GM12878 (cell line): ENCODE measurements at regions not wholly inside any gene's neighbourhood (a gene's known extent, or its start where the extent isn't known, plus 50 kb on each side); places are given as distances from the start of the nearest gene placed in this dataset.

ENCODE experiments used
- ATAC-seq: fragments of 200-7000 bp; cut with Tn5 transposase; 3 replicates; pipeline ENCODE4 v1.9.1; 2020; ENCODE audit warnings: mild to moderate bottlenecking, moderate library complexity
- BruUV-seq: library from RNA; stranded (reverse); fragments of 400-500 nt; replicated peaks from 2 replicates; lab custom pipeline; 2021; lab: Mats Ljungman, UMichigan
- CTCF ChIA-PET: fragments of 300-600 bp; sonication (Branson Sonifier 250); formaldehyde crosslinking; extraction: SDS; loops from one replicate; lab custom pipeline; 2021; ENCODE audit warnings: inconsistent platforms; lab: Yijun Ruan, JAX
- POLR2A ChIA-PET: fragments of 350-600 bp; formaldehyde crosslinking; extraction: SDS; loops from one replicate; lab custom pipeline; 2021; ENCODE audit warnings: inconsistent platforms; lab: Charles Lee
- RAD21 ChIA-PET: fragments of 300-600 bp; sonication (Branson Sonifier 250); formaldehyde crosslinking; loops from one replicate; lab custom pipeline; 2023; ENCODE audit warnings: antibody characterized with exemption; ENCODE audit not compliant: unreplicated experiment; lab: Charles Lee
- SMC1A ChIA-PET: fragments of 300-600 bp; sonication (Branson Sonifier 250); formaldehyde crosslinking; loops from one replicate; lab custom pipeline; 2023; ENCODE audit not compliant: unreplicated experiment, uncharacterized antibody; lab: Charles Lee
- DNase-seq: peaks from one replicate; pipeline ENCODE4 v3.0.0-alpha.2; 2011; ENCODE audit warnings: low read depth, low spot score
- FAIRE-seq: peaks from 3 replicates; lab custom pipeline; 2011; peaks lifted over from hg19 to GRCh38; lab: Jason Lieb, UNC
- H2AFZ ChIP-seq: 2 replicates; pipeline ENCODE4 v1.6.0; 2011; ENCODE audit warnings: low read depth, low read length, control low read depth; ENCODE audit not compliant: control insufficient read depth
- H3K27ac ChIP-seq: 2 replicates; pipeline ENCODE4 v1.5.1; 2011; ENCODE audit warnings: control low read depth; ENCODE audit not compliant: control insufficient read depth, insufficient read depth
- H3K27me3 ChIP-seq, 2 experiments: replicated peaks in 1 of 2; 2 replicates each; pipeline versions ENCODE4 v1.6.0 to v1.6.1; 2011; ENCODE audit warnings: low read length in 1 of 2; ENCODE audit not compliant: control insufficient read depth in 2 of 2, insufficient read depth in 2 of 2
- H3K36me3 ChIP-seq, 2 experiments: 2 replicates each; pipeline ENCODE4 v1.5.1; 2011; ENCODE audit warnings: low read length in 1 of 2; ENCODE audit not compliant: control insufficient read depth in 2 of 2, insufficient read depth in 2 of 2
- H3K4me1 ChIP-seq: 2 replicates; pipeline ENCODE4 v1.6.1; 2011; ENCODE audit warnings: mild to moderate bottlenecking, low read length, moderate library complexity, mixed read lengths; ENCODE audit not compliant: control insufficient read depth, insufficient read depth
- H3K4me2 ChIP-seq: 2 replicates; pipeline ENCODE4 v1.6.0; 2011; ENCODE audit warnings: control low read depth; ENCODE audit not compliant: control insufficient read depth, insufficient read depth
- H3K4me3 ChIP-seq: fragments of 200-600 bp; sonication (generic); 2 replicates; pipeline ENCODE4 v1.5.1; 2016
- H3K79me2 ChIP-seq: 2 replicates; pipeline ENCODE4 v1.6.0; 2011; ENCODE audit warnings: low read length; ENCODE audit not compliant: control insufficient read depth, insufficient read depth
- H3K9ac ChIP-seq: 2 replicates; pipeline ENCODE4 v1.8.0; 2011; ENCODE audit warnings: low read length, control low read depth, mixed read lengths; ENCODE audit not compliant: control insufficient read depth, insufficient read depth
- H3K9me3 ChIP-seq: replicated peaks from 3 replicates; pipeline ENCODE4 v1.5.1; 2011; ENCODE audit warnings: mild to moderate bottlenecking, low read length; ENCODE audit not compliant: control insufficient read depth, insufficient read depth
- H4K20me1 ChIP-seq: 2 replicates; pipeline ENCODE4 v1.6.0; 2011; ENCODE audit not compliant: control insufficient read depth, insufficient read depth
- HDAC6 ChIP-seq: fragments of 200-600 bp; sonication (generic); IDR thresholded peaks from one replicate; pipeline ENCODE4 v1.8.0; 2017; ENCODE audit warnings: antibody characterized with exemption; ENCODE audit not compliant: unreplicated experiment
- KDM1A ChIP-seq: fragments of 200-600 bp; sonication (generic); IDR thresholded peaks from 2 replicates; pipeline ENCODE4 v1.6.1; 2016; ENCODE audit warnings: borderline replicate concordance
- NFXL1 ChIP-seq: fragments of 450-650 bp; IDR thresholded peaks from 2 replicates; pipeline ENCODE4 v1.6.1; 2017; ENCODE audit warnings: antibody characterized with exemption, mild to moderate bottlenecking, borderline replicate concordance
- PKNOX1 ChIP-seq: fragments of 450-650 bp; IDR thresholded peaks from 2 replicates; pipeline ENCODE4 v1.6.1; 2016; ENCODE audit warnings: mild to moderate bottlenecking
- SRF ChIP-seq, 2 experiments: IDR thresholded peaks; 2 replicates each; pipeline ENCODE4 v1.6.1; 2011; ENCODE audit warnings: low read depth in 2 of 2, low read length in 2 of 2, mild to moderate bottlenecking in 1 of 2, moderate library complexity in 1 of 2
- ZSCAN29 ChIP-seq: fragments of 450-650 bp; IDR thresholded peaks from 2 replicates; pipeline ENCODE4 v1.6.1; 2017; ENCODE audit warnings: mild to moderate bottlenecking, moderate library complexity
- WGBS: methylation state at CpG from one replicate; pipeline ENCODE4 v1.1.6; 2016; ENCODE audit warnings: low lambda C conversion rate; ENCODE audit not compliant: insufficient replicate concordance, insufficient coverage; ENCODE audit errors: missing lambda C conversion rate; 5-methylcytosine and 5-hydroxymethylcytosine counted together
- in situ Hi-C: fragments of 300-500 bp; cut with MboI; formaldehyde crosslinking; loops from 9 replicates; pipeline ENCODE4 v1.14.3; 2018; ENCODE audit warnings: mixed read lengths
- intact Hi-C: fragments of 100-400 bp; cut with micrococcal nuclease; formaldehyde crosslinking; loops from one replicate; pipeline ENCODE4 v1.14.2; 2022; ENCODE audit not compliant: unreplicated experiment

- Histone ChIP-seq H3K4me1 (no peaks in the 10 kb centered on the region; the same call in 1 of the 2 replicates), H3K27ac (no peak overlapping the region), H3K27me3 (no peaks in the 10 kb centered on the region), H3K9ac (no peak overlapping the region), H3K9me3 (no peaks in the 10 kb centered on the region), H3K4me3 (peak overlapping the region; percentile 50), H3K4me2 (peak overlapping the region; percentile 50), H3K79me2 (no peaks in the 10 kb centered on the region), H2AFZ (peak overlapping the region; percentile 61), H4K20me1 (no peaks in the 10 kb centered on the region), H3K36me3 (no peaks in the 10 kb centered on the region)
- FAIRE-seq (no peak), DNase-seq (no peak), ATAC-seq (no peak)
- RAD21 ChIA-PET = no interaction called here
- BruUV-seq = no TSS peak
- WGBS = 27% methylated on average over 13 of the region's 13 CpGs
- TF ChIP-seq NFXL1 (no peak), ZSCAN29 (no peak), PKNOX1 (no peak), KDM1A (no peak), SRF (IDR thresholded peaks at IDR 0.05; ENCODE audit: low read depth in 2 of 2, low read length in 2 of 2) (no peak), HDAC6 (no peak)
- in situ Hi-C loops = loop anchor here (5.0 kb wide), 1 partner anchor 49 kb away; no protein-coding TSS in a partner anchor
- POLR2A ChIA-PET = interaction anchor here (1.0 kb wide), 1 partner anchor 13 kb away, joined by 3 read pairs; no protein-coding TSS in a partner anchor
- SMC1A ChIA-PET = interaction anchor here (0.6 to 1.2 kb wide), 2 partner anchors 12 kb away, joined by 3 read pairs; no protein-coding TSS in a partner anchor
- intact Hi-C loops = no loop called here
- CTCF ChIA-PET = interaction anchor here (1.2 kb wide), 1 partner anchor 27 kb away, joined by 3 read pairs; no protein-coding TSS in a partner anchor
Measured at GRCh38 chr20:22403022-22403631, 181.2 kb downstream of the FOXA2 start.
